WTC11 (cell line): ENCODE measurements at regions not wholly inside any gene's neighbourhood (a gene's known extent, or its start where the extent isn't known, plus 50 kb on each side); places are given as distances from the start of the nearest gene placed in this dataset.

Experiments used
- ATAC-seq: fragments of 200-7000 bp; cut with Tn5 transposase; 2 replicates; pipeline ENCODE4 v1.10.0; 2021; ENCODE audit warnings: mild to moderate bottlenecking, moderate library complexity
- CTCF ChIA-PET: fragments of 300-600 bp; sonication (Branson Sonifier 250); formaldehyde crosslinking; loops from one replicate; lab custom pipeline; 2021; ENCODE audit warnings: antibody characterized with exemption; lab: Charles Lee
- POLR2A ChIA-PET: fragments of 350-600 bp; sonication (Branson Sonifier 250); formaldehyde crosslinking; loops from one replicate; lab custom pipeline; 2021; ENCODE audit warnings: antibody characterized with exemption; lab: Charles Lee
- DNase-seq: peaks from one replicate; pipeline ENCODE4 v3.0.0; 2021; ENCODE audit warnings: low spot score
- H3K27ac Mint-ChIP-seq: 2 replicates; pipeline ENCODE4 v1.8.0; 2021; ENCODE audit warnings: mixed read lengths
- H3K27me3 Mint-ChIP-seq: 2 replicates; pipeline ENCODE4 v1.8.0; 2021; ENCODE audit warnings: low read depth, mild to moderate bottlenecking, moderate library complexity, mixed read lengths
- H3K36me3 Mint-ChIP-seq: 2 replicates; pipeline ENCODE4 v1.8.0; 2021; ENCODE audit warnings: mixed read lengths
- H3K4me1 Mint-ChIP-seq: 2 replicates; pipeline ENCODE4 v1.8.0; 2022; ENCODE audit warnings: mixed read lengths
- H3K4me3 Mint-ChIP-seq: 2 replicates; pipeline ENCODE4 v1.8.0; 2021; ENCODE audit warnings: mild to moderate bottlenecking, moderate library complexity, mixed read lengths
- H3K9me3 Mint-ChIP-seq: 2 replicates; pipeline ENCODE4 v1.8.0; 2021; ENCODE audit warnings: mixed read lengths
- AR ChIP-seq: fragments of 250-450 bp; sonication (Bioruptor Pico); IDR thresholded peaks from 2 replicates; pipeline ENCODE4 v1.9.0; 2021; ENCODE audit warnings: mild to moderate bottlenecking
- EMX1 ChIP-seq: fragments of 250-450 bp; sonication (Bioruptor Pico); IDR thresholded peaks from 2 replicates; pipeline ENCODE4 v1.8.0; 2021; ENCODE audit warnings: mild to moderate bottlenecking
- ESRRA ChIP-seq: sonication (generic); formaldehyde crosslinking; IDR thresholded peaks from 2 replicates; pipeline ENCODE4 v1.8.1; 2022; ENCODE audit warnings: mild to moderate bottlenecking, missing genetic modification reagents, borderline replicate concordance
- GRHL2 ChIP-seq: fragments of 250-450 bp; sonication (Bioruptor Pico); IDR thresholded peaks from 2 replicates; pipeline ENCODE4 v1.8.0; 2022; ENCODE audit warnings: mild to moderate bottlenecking, moderate library complexity; ENCODE audit not compliant: insufficient replicate concordance, severe bottlenecking
- GTF2I ChIP-seq: fragments of 250-450 bp; sonication (Bioruptor Pico); conservative IDR thresholded peaks from 2 replicates; pipeline ENCODE4 v1.4.0; 2021; ENCODE audit warnings: mild to moderate bottlenecking
- IRF1 ChIP-seq: sonication (generic); formaldehyde crosslinking; IDR thresholded peaks from 2 replicates; pipeline ENCODE4 v1.8.0; 2023; ENCODE audit warnings: missing genetic modification reagents
- MYBL2 ChIP-seq: sonication (generic); formaldehyde crosslinking; IDR thresholded peaks from 2 replicates; pipeline ENCODE4 v1.8.1; 2023; ENCODE audit warnings: mild to moderate bottlenecking, moderate library complexity, missing genetic modification reagents
- NFATC4 ChIP-seq: fragments of 250-450 bp; sonication (Bioruptor Pico); IDR thresholded peaks from 2 replicates; pipeline ENCODE4 v1.9.0; 2021; ENCODE audit warnings: mild to moderate bottlenecking
- NR3C1 ChIP-seq: sonication (generic); formaldehyde crosslinking; conservative IDR thresholded peaks from 2 replicates; pipeline ENCODE4 v1.8.1; 2023; ENCODE audit warnings: low read depth, mild to moderate bottlenecking, missing genetic modification reagents
- RORB ChIP-seq: fragments of 250-450 bp; sonication (Bioruptor Pico); IDR thresholded peaks from 2 replicates; pipeline ENCODE4 v1.9.0; 2021; ENCODE audit warnings: mild to moderate bottlenecking
- SP1 ChIP-seq: sonication (generic); formaldehyde crosslinking; conservative IDR thresholded peaks from 2 replicates; pipeline ENCODE4 v1.8.1; 2022; ENCODE audit warnings: missing genetic modification reagents
- USF2 ChIP-seq: sonication (generic); formaldehyde crosslinking; IDR thresholded peaks from 2 replicates; pipeline ENCODE4 v1.8.1; 2023; ENCODE audit warnings: mild to moderate bottlenecking, missing genetic modification reagents, moderate library complexity
- ZNF121 ChIP-seq: sonication (generic); formaldehyde crosslinking; IDR thresholded peaks from 2 replicates; pipeline ENCODE4 v1.8.0; 2023; ENCODE audit warnings: missing genetic modification reagents
- ZNF263 ChIP-seq: sonication (generic); formaldehyde crosslinking; IDR thresholded peaks from 2 replicates; pipeline ENCODE4 v1.8.1; 2022; ENCODE audit warnings: low read depth, mild to moderate bottlenecking, moderate library complexity, missing genetic modification reagents
- TF ChIP-seq, protein P1 (sequence below): sonication (generic); formaldehyde crosslinking; IDR thresholded peaks from 2 replicates; pipeline ENCODE4 v1.8.1; 2022; ENCODE audit warnings: low read depth, mild to moderate bottlenecking, moderate library complexity, missing genetic modification reagents, borderline replicate concordance
- TF ChIP-seq, protein P2 (sequence below): sonication (generic); formaldehyde crosslinking; IDR thresholded peaks from 2 replicates; pipeline ENCODE4 v1.8.0; 2023; ENCODE audit warnings: mild to moderate bottlenecking, missing genetic modification reagents
- TF ChIP-seq, protein P3 (sequence below): fragments of 200-600 bp; IDR thresholded peaks from 2 replicates; pipeline ENCODE4 v1.8.0; 2022; ENCODE audit warnings: antibody characterized with exemption
- TF ChIP-seq, protein P4 (sequence below): sonication (generic); formaldehyde crosslinking; IDR thresholded peaks from 2 replicates; pipeline ENCODE4 v1.8.0; 2022; ENCODE audit warnings: mild to moderate bottlenecking, missing genetic modification reagents
- TF ChIP-seq, protein P5 (sequence below): sonication (generic); formaldehyde crosslinking; IDR thresholded peaks from 2 replicates; pipeline ENCODE4 v1.8.1; 2023; ENCODE audit warnings: mild to moderate bottlenecking, missing genetic modification reagents

DNA sequence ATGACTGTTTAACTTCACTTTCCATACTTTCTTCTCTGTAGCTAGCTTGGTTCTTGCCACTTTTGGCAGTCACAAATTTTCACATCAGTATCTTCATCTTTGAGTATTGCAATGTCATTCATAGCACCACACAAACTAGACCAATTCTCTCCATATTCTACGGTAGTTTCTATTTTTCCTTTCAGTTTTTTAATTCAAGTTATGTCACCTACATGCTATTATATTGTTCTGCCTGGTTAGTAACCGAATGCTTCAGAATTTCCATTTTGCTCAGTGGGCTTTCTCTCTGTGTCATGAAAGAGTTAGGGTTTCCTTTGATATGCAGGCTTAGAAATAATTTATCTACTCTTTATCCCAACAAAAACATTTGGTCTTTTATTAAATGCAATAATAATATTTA lies 896.5 kb downstream of the GATA3 start (continued):
- TF ChIP-seq SP1 (CRISPR knock-in tag) = no peak
- TF ChIP-seq, protein P1, sequence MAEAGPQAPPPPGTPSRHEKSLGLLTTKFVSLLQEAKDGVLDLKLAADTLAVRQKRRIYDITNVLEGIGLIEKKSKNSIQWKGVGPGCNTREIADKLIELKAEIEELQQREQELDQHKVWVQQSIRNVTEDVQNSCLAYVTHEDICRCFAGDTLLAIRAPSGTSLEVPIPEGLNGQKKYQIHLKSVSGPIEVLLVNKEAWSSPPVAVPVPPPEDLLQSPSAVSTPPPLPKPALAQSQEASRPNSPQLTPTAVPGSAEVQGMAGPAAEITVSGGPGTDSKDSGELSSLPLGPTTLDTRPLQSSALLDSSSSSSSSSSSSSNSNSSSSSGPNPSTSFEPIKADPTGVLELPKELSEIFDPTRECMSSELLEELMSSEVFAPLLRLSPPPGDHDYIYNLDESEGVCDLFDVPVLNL = no peak
- no peak for TF ChIP-seq ZNF121 (CRISPR knock-in tag)
- no peak for TF ChIP-seq ZNF263 (CRISPR knock-in tag)
- TF ChIP-seq, protein P2, sequence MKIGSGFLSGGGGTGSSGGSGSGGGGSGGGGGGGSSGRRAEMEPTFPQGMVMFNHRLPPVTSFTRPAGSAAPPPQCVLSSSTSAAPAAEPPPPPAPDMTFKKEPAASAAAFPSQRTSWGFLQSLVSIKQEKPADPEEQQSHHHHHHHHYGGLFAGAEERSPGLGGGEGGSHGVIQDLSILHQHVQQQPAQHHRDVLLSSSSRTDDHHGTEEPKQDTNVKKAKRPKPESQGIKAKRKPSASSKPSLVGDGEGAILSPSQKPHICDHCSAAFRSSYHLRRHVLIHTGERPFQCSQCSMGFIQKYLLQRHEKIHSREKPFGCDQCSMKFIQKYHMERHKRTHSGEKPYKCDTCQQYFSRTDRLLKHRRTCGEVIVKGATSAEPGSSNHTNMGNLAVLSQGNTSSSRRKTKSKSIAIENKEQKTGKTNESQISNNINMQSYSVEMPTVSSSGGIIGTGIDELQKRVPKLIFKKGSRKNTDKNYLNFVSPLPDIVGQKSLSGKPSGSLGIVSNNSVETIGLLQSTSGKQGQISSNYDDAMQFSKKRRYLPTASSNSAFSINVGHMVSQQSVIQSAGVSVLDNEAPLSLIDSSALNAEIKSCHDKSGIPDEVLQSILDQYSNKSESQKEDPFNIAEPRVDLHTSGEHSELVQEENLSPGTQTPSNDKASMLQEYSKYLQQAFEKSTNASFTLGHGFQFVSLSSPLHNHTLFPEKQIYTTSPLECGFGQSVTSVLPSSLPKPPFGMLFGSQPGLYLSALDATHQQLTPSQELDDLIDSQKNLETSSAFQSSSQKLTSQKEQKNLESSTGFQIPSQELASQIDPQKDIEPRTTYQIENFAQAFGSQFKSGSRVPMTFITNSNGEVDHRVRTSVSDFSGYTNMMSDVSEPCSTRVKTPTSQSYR (CRISPR knock-in tag) = no peak
- no peak for TF ChIP-seq AR (CRISPR knock-in tag)

DNA sequence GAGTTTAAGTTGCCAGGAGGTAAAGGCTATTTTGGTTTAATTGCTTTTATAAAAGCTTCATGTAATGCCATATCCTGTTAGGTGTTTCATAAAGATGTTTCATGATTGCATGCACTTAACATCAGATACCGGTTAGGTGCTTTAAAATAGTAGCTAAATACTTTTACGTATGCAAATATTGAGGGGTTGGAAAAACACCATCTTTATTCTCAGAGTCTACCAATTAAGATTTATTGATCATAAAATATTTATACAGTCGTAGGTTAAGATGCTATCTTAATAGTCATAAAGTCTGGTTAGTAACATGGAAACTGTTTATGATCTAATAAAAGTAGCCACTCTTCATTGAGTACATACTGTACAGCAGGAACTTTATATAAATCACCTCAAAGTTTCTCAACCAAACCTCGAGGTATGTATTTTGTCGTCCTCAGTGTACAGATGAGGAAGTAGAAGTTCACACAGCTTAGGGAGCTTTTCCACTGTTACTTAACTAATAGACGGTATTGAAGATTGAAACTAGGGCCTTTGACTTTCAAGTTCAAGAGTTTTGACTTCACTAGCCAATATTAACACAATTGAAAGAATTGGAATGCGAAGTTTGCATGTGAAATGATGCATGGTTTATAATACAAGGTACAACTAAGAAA lies 897.1 kb downstream of the GATA3 start:
- Mint-ChIP-seq H3K27ac (no peak overlapping the region), H3K4me1 (no peaks in the 10 kb centered on the region), H3K9me3 (peaks cover 4% of the 10 kb centered on the region; the same call in 1 of the 2 replicates), H3K27me3 (no peaks in the 10 kb centered on the region; the same call in 1 of the 2 replicates), H3K36me3 (no peaks in the 10 kb centered on the region), H3K4me3 (no peak overlapping the region)
- CTCF ChIA-PET = no interaction called here
- DNase-seq (no peak), ATAC-seq (no peak)
- POLR2A ChIA-PET = no interaction called here
- TF ChIP-seq, protein P3, sequence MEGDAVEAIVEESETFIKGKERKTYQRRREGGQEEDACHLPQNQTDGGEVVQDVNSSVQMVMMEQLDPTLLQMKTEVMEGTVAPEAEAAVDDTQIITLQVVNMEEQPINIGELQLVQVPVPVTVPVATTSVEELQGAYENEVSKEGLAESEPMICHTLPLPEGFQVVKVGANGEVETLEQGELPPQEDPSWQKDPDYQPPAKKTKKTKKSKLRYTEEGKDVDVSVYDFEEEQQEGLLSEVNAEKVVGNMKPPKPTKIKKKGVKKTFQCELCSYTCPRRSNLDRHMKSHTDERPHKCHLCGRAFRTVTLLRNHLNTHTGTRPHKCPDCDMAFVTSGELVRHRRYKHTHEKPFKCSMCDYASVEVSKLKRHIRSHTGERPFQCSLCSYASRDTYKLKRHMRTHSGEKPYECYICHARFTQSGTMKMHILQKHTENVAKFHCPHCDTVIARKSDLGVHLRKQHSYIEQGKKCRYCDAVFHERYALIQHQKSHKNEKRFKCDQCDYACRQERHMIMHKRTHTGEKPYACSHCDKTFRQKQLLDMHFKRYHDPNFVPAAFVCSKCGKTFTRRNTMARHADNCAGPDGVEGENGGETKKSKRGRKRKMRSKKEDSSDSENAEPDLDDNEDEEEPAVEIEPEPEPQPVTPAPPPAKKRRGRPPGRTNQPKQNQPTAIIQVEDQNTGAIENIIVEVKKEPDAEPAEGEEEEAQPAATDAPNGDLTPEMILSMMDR = no peak
- TF ChIP-seq USF2 (CRISPR knock-in tag) = no peak
- no peak for TF ChIP-seq NR3C1 (CRISPR knock-in tag)
- TF ChIP-seq, protein P4, sequence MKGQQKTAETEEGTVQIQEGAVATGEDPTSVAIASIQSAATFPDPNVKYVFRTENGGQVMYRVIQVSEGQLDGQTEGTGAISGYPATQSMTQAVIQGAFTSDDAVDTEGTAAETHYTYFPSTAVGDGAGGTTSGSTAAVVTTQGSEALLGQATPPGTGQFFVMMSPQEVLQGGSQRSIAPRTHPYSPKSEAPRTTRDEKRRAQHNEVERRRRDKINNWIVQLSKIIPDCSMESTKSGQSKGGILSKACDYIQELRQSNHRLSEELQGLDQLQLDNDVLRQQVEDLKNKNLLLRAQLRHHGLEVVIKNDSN (CRISPR knock-in tag) = no peak
- TF ChIP-seq, protein P5, sequence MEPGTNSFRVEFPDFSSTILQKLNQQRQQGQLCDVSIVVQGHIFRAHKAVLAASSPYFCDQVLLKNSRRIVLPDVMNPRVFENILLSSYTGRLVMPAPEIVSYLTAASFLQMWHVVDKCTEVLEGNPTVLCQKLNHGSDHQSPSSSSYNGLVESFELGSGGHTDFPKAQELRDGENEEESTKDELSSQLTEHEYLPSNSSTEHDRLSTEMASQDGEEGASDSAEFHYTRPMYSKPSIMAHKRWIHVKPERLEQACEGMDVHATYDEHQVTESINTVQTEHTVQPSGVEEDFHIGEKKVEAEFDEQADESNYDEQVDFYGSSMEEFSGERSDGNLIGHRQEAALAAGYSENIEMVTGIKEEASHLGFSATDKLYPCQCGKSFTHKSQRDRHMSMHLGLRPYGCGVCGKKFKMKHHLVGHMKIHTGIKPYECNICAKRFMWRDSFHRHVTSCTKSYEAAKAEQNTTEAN (CRISPR knock-in tag) = no peak
- no peak for TF ChIP-seq RORB
- TF ChIP-seq NFATC4 (CRISPR knock-in tag) = no peak
- TF ChIP-seq EMX1 = no peak
- TF ChIP-seq, protein P1 = no peak
- TF ChIP-seq GTF2I = no peak
- no peak for TF ChIP-seq MYBL2
- TF ChIP-seq, protein P2 (CRISPR knock-in tag) = no peak
- no peak for TF ChIP-seq GRHL2 (CRISPR knock-in tag)
- no peak for TF ChIP-seq IRF1
- TF ChIP-seq ESRRA = no peak
